Tibial nerve (tissue), 4 donors: ENCODE measurements at regions not wholly inside any gene's neighbourhood (a gene's known extent, or its start where the extent isn't known, plus 50 kb on each side); places are given as distances from the start of the nearest gene placed in this dataset.

Experiments
- EP300 ChIP-seq, 2 donors: sonication (generic); formaldehyde crosslinking; IDR thresholded peaks; one replicate each; pipeline ENCODE4 v1.6.1; 2017; ENCODE audit warnings: antibody characterized with exemption in 2 of 2, mild to moderate bottlenecking in 1 of 2
- POLR2A ChIP-seq, 2 donors: fragments of 450-650 bp; IDR thresholded peaks; one replicate each; pipeline ENCODE4 v1.6.1; 2017; ENCODE audit warnings: antibody characterized with exemption in 2 of 2, mild to moderate bottlenecking in 2 of 2, moderate library complexity in 2 of 2
- TF ChIP-seq, protein P1 (sequence below), 5 experiments: fragments of 200-600 bp in 3 of 5; fragments of 450-650 bp in 2 of 5; sonication (generic) in 3 of 5; IDR thresholded peaks; one replicate each; pipeline ENCODE4 v1.5.1; 2016 to 2019; ENCODE audit warnings: antibody characterized with exemption in 5 of 5, mild to moderate bottlenecking in 3 of 5, moderate library complexity in 2 of 5

DNA sequence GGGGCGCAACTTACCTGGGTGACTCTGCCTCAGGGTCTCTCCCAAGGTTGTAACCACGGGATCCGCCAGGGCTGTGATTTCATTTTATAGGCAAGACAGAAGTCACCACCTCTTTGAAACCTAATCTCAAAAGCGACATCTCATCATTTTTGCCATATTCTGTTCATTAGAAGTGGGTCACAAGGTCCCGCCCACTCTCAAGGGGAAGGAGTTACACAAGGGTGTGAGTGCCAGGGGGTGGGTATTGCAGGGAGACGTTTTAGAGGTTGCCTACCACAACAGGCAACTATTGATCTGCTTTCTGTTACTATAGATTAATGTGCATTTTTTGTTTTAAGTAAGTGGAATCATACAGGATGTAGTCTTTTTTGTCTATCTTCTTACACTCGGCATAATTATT, 56.6 kb upstream of the ADPGK start:
- TF ChIP-seq, protein P1, sequence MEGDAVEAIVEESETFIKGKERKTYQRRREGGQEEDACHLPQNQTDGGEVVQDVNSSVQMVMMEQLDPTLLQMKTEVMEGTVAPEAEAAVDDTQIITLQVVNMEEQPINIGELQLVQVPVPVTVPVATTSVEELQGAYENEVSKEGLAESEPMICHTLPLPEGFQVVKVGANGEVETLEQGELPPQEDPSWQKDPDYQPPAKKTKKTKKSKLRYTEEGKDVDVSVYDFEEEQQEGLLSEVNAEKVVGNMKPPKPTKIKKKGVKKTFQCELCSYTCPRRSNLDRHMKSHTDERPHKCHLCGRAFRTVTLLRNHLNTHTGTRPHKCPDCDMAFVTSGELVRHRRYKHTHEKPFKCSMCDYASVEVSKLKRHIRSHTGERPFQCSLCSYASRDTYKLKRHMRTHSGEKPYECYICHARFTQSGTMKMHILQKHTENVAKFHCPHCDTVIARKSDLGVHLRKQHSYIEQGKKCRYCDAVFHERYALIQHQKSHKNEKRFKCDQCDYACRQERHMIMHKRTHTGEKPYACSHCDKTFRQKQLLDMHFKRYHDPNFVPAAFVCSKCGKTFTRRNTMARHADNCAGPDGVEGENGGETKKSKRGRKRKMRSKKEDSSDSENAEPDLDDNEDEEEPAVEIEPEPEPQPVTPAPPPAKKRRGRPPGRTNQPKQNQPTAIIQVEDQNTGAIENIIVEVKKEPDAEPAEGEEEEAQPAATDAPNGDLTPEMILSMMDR (IDR thresholded peaks at IDR 0.05): no peak
- TF ChIP-seq POLR2A (IDR thresholded peaks at IDR 0.05) (no peak), EP300 (IDR thresholded peaks at IDR 0.05) (no peak)
